DMS53 treated with DMSO at 0.1 percent for 48 hours (cell line): ENCODE measurements at regions not wholly inside any gene's neighbourhood (a gene's known extent, or its start where the extent isn't known, plus 50 kb on each side); places are given as distances from the start of the nearest gene placed in this dataset.
"Not testable (repeated sequence)": the region's sequence is repeated elsewhere in the genome, so short reads cannot be mapped to it uniquely, and the experiment has no call there.

ENCODE experiments used
- DNase-seq: peaks from one replicate; lab custom pipeline; 2025; ENCODE audit not compliant: unreplicated experiment; lab: John Stamatoyannopoulos, UW

DNA sequence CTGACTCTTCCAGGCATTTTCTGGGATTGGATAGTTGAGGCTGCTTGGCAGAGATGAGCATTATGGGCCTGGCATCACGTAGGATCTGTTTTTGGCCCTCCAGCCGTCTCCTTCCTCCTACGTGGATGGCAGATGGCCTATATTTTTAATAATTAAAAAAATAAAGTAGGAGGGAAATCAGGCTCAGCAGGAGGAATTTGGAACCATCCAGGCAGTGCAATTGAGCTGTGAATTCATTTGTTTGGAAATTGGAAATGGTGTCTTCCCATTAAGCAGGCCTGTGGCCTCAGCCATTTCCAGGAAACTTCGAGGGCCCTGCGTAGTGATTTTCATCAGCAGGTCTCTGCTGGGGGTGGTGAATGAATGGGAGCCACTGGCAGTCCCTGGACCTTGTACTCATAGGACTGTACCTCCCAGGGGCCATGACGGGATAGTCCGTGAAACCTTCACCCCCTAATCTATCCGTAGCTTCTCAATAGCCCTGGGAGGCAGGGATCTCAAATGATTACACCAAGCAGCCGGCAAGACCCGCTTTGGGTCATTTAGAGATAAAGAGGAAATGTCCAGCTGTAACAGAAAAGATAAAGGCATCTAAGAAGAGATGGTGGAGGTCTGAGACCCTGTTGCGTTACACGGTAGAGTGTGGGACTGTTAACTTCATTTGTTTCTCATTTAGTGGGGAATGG, 73.1 kb upstream of the TNP1 start:
- DNase-seq = no peak

DNA sequence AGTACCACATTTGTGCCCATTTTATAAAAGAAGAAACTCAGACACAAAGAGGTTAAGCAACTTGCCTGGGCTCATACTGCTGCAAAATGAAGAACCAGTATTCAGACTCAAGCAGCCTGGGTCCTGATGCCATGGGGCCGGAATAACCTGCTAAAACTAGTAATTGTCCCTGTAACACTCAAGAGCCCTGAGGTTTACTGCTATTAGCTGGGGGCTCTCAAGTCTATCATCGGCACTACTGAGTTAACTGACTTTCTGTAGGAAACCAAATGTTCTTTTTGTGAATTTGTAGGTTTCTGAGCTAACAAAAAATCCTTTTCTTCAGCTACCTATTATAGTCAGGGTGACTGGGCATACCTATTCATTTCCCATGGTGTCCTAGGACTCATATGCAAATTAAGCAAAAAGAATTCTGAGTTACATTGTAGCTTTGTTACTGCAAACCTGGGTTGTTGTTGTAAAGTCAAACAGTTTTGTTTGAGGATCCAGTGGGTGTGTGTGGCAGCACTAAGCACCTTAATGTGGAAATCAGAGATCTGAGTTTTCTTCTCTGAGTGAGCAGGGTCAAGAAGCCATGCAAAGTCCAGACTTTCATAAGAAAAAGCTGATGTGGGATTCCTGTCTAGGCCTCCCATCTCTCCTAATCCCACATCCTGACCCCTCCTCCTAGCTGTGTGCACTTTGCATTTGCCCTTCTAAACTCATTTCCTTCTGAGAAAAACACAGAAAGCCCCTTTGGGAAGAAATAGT, 72.4 kb upstream of the TNP1 start:
- no peak for DNase-seq

DNA sequence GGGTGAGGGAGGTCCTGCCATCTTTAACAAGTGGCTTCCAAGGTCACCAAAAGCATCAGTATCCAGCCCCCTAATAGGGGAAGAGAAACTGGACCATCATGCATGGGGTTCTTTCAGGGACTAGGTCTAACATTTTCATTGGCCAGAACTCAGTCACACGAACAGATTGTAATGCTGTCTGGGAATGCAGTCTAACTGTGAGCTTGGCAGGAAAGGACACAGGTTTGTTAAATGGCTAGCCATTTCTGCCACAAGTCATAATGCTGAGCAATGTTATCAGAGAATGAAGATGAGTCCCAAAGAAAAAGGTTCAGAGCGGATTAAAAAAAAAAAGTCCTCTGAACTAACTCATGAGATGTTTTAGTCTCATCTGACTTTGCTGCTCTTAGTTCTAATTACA, 70.9 kb upstream of the TNP1 start:
- no peak for DNase-seq

- DNase-seq = not testable (repeated sequence)
Measured at GRCh38 chr2:216929338-216929737, 69.5 kb upstream of the TNP1 start.

DNA sequence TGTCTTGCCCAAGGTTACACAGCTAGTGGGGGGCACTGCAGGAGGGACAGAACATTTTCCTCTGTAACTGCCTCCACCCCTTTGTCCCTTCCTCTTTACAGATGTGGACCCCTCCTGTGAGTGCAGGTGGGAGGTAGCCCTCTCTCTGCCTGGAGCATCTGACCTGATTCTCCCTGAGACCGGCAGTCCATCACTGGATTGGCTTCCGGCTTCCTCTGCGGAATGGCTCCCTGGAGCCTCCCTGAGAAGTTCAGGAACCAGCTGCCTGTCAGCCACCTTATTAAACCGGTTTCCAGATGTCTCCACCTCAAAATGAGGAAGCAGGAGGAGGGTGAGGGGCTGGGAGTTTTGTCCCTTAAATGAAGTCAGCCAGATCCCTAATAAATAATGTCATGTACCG, 67.3 kb upstream of the TNP1 start:
- DNase-seq = no peak

DNA sequence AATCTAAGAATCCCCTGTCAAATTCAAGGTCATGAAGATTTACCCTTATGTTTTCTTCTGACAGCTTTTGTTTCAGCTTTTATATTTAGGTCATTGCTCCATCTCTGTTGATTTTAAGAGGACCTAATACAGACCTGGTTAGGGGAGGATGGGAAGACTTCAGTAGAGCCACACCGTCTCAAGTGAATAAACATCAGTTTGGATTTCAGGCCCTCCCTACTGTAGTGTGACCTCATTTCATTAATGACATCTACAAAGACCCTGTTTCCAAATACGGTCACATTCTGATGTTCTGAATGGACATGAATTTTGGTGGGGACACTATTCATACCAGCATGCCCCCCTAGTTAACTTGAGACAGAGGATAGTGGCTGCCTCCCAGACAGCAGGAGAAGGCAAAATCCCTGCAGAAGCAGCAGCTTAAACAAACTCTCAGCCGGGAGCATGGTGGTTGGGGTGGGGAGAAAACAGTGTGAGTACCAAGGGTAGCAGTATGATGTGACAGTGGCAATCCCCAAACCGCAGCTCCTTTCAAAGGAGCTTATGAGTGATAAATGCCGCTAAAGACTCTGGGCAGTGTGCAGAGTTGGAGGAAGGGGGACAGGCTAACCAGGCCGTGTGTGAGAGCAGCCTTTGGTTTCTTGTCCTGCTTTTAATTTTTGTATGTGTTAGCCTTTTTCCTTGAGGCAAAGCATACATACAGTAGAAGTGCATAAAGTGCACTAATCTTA, 65.9 kb upstream of the TNP1 start:
- DNase-seq = no peak

- DNase-seq = no peak
Measured at GRCh38 chr2:216925006-216925405, 65.1 kb upstream of the TNP1 start.

DNA sequence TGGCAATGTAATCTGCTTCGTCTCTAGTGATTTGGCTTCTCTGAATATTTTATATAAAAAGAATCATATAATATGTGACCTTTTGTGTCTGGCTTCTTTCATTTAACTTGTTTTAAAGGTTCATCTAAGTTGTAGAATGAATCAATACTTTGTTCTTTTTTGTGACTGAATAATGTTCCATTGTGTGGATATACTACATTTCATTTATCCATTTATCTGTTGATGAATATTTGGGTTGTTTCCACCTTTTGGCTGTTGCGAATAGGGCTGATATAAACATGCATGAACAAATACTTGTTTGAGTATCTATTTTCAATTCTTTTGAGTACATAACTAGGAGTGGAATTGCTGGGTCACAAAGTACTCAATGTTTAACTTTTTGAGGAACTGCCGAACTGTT, 63.8 kb upstream of the TNP1 start:
- no peak for DNase-seq

DNA sequence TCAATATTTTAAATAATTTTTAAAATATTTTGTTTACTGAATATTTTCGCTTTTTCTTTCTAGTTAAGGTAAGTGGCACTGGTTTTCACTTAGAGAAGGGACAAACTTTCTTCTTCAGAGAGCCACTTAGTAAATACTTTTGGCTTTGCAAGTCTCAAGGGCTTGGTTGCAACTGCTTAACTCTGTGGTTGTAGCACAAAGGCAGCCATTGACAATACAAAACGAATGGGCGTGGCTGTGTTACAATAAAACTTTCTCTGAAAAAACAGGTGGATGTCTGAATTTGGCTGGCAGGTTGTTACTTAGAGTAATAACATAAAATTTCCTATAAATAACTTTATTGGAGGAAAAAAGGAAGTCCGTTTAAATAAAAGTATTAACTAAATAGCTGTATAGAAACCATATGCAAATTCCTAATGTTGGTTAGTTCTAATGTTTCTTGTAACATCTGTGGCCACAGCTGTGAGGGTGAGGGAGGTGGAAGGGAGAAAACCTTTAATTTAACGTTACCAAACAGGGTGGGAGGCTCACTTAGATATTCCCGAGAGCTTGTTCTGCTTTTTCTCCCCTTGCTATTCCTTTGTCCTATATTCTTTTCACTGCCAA, 62.4 kb upstream of the TNP1 start:
- no peak for DNase-seq

DNA sequence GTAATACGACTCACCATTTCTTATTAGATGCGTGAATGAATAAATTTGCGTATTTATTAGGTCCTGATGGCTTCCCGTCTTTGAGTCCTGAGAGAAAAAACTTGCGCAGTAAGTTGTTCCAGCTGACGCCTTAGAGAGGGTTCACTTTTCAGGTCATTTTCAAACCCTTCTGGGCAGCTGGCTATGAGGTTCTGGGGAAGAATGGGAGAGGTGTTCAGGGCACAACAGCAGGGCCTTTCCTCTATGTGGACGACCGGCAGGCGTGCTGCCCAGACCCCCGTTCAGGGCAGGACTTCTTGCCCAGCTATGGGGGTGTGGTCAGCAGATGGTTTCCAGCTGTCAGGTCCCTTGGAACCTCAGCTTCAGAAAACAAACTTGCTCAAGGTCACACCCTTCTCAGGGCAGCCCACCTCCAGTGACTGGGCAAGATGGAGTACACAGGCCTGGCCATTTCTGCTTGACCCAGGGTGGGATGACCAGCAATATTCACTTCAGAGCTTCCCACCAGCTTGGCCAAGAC, 61.1 kb upstream of the TNP1 start:
- DNase-seq = no peak

DNA sequence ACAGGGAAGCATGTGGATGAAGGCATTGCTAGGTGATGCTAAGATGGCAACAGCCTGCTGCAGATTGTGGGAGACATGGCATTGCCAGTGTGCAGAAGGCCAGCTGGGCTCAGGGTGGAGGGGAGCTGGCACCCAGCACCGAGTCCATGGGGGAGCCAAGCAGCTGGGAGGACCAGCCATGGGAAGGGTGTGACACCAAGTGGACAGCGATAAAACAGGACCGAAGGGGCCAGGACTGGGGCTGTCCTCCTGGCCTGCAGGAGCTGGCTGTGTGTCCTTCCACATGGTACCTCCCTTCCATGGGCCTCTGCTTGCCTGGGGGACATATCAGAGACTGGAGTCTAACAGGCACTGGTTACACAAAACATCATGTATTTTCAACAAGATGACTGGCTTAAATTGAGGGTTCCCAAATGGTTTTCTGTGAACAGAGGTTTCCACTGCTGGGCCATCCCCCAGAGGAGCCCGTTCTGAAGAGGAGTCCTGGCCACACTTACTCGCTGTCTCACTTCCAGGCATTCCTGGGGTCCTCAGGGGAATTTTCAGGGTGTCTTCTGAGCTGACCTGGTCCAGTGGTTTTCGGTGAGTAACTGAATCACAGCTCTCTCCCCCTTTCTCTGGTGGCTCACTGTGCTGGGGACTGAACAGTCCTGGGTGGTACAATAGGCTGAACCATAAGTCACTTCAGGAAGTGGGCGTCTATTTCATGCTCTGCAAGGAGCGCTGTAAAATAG, 60.4 kb upstream of the TNP1 start:
- DNase-seq = no peak

DNA sequence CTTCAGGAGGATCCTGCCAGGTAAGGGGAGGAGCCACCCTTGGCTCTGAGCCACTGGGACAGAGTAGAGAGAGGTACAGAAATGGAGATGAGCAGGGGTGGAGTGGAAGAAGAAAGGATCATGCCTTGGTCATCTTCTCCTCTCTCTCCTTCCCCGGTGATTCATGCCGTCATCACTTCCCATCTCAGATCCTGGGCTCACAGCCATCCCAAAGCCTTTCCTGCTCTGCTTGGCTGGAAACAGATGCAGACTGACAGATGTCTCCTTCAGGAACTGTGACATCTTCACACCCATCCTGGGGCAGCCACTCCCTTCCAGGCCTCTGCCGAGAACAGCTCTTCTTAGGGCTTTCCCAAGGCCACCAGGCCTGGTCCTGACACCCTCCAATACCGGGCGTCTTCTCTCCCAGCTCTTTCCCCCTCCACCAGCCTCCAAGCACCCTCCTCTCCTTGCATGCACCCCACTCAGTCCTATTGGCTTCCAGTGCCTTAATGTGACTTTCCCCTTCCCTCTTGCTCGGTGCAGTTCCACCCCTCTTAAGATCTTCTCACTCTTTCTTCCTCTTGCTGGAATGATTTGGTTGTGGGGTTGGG, 58.3 kb upstream of the TNP1 start:
- no peak for DNase-seq

- DNase-seq = no peak
Measured at GRCh38 chr2:216916956-216917650, 57.2 kb upstream of the TNP1 start.

DNA sequence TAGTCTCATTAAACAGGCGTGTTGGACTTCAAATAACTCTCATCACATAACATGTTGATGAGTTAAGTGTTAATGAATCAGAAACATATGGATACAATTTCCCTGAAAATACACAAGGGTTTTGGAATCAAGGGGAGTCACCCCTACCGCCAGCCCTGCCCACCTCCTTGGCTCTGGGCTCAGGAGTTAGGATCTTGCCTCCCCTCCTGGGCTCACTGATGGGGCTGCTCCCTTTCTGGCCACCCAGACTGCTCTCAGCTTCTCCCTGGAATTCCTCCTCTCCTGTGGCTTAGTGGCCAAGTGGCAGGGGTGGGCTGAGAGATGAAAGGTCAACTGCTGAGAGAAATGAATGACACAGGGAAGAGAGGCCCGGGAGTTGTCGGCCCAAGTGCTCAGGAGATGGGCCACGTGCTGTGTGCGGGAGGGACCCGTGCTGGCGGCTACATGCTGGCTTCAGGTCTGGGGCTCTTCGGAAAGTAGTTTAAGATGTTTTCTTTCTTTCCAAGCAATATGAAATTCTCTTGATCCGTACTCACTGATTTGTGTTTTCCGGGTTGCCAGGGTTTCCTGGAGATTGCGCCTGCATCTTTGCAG, 55.8 kb upstream of the TNP1 start:
- no peak for DNase-seq

DNA sequence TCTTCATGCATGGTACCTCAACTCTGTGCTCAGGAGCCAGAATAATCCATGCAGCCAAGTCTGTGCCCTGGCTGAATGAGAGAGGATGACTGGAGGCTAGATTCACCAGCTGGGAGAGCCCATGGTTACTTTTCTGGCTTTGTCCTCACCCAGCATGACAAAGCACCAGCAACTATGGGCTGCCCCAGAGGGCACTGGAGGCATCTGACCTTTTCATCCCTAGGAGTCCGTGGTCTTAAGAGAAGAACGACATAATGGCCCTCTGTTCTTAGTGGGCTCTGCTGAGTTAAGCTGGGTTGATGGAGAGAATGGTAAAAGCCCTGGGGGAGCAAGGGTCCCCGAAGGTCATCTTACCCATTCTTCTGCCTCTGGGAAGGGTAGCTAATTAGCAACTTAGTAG, 54.6 kb upstream of the TNP1 start:
- no peak for DNase-seq

- no peak for DNase-seq
Measured at GRCh38 chr2:216911886-216912285, 52.0 kb upstream of the TNP1 start.

- DNase-seq = no peak
Measured at GRCh38 chr2:216911008-216911407, 51.1 kb upstream of the TNP1 start.

GRCh38 chr2:216909541-216910210, 49.8 kb upstream of the TNP1 start:
- no peak for DNase-seq
